H1 (cell line): ENCODE measurements at regions not wholly inside any gene's neighbourhood (a gene's known extent, or its start where the extent isn't known, plus 50 kb on each side); places are given as distances from the start of the nearest gene placed in this dataset.

ENCODE experiments used
- CTCF ChIA-PET: fragments of 300-600 bp; sonication (Branson Sonifier 250); formaldehyde crosslinking; loops from one replicate; lab custom pipeline; 2021; ENCODE audit not compliant: partially characterized antibody; lab: Charles Lee
- POLR2A ChIA-PET: fragments of 300-600 bp; sonication (Branson Sonifier 250); formaldehyde crosslinking; loops from one replicate; lab custom pipeline; 2021; ENCODE audit warnings: inconsistent platforms; ENCODE audit not compliant: partially characterized antibody; lab: Charles Lee
- DNase-seq, 2 experiments: peaks; one replicate each; pipeline versions ENCODE4 v3.0.0 to v3.0.0-alpha.2; 2010 to 2022; ENCODE audit warnings: low spot score in 2 of 2, low read depth in 1 of 2, mixed read lengths in 1 of 2
- FAIRE-seq: peaks from 2 replicates; lab custom pipeline; 2011; peaks lifted over from hg19 to GRCh38; lab: Jason Lieb, UNC
- H2AFZ ChIP-seq: 2 replicates; pipeline ENCODE4 v1.8.1; 2012; ENCODE audit warnings: low read length, inconsistent platforms
- H2AK5ac ChIP-seq: 2 replicates; pipeline ENCODE4 v1.6.1; 2013; ENCODE audit warnings: low read depth, low read length
- H2BK120ac ChIP-seq: replicated peaks from 2 replicates; pipeline ENCODE3; 2013; ENCODE audit warnings: low read depth, low read length, inconsistent platforms
- H2BK12ac ChIP-seq: 2 replicates; pipeline ENCODE4 v1.6.1; 2013; ENCODE audit warnings: low read depth, low read length
- H2BK15ac ChIP-seq: 2 replicates; pipeline ENCODE4 v1.6.1; 2013; ENCODE audit warnings: low read length
- H2BK20ac ChIP-seq: 2 replicates; pipeline ENCODE4 v1.6.1; 2013; ENCODE audit warnings: low read length
- H2BK5ac ChIP-seq: 2 replicates; pipeline ENCODE4 v1.6.1; 2013; ENCODE audit warnings: low read depth, low read length
- H3K14ac ChIP-seq: 2 replicates; pipeline ENCODE4 v1.6.1; 2013; ENCODE audit warnings: inconsistent platforms; ENCODE audit not compliant: insufficient read length
- H3K18ac ChIP-seq: 2 replicates; pipeline ENCODE4 v1.6.1; 2013; ENCODE audit warnings: low read length; ENCODE audit errors: extremely low read depth
- H3K23ac ChIP-seq: 2 replicates; pipeline ENCODE4 v1.6.1; 2013; ENCODE audit warnings: inconsistent platforms; ENCODE audit not compliant: insufficient read length
- H3K23me2 ChIP-seq: 2 replicates; pipeline ENCODE4 v1.6.1; 2013; ENCODE audit warnings: low read depth, low read length
- H3K27ac ChIP-seq: 2 replicates; pipeline ENCODE4 v1.6.1; 2011; ENCODE audit warnings: low read depth, low read length, inconsistent platforms
- H3K27me3 ChIP-seq, 4 experiments: replicated peaks in 1 of 4; 1 replicate in 1 of 4; 2 replicates in 3 of 4; pipeline versions ENCODE4 v1.6.1 to v1.8.1; 2011 to 2013; ENCODE audit warnings: low read length in 3 of 4, mild to moderate bottlenecking in 3 of 4, inconsistent platforms in 2 of 4, mixed read lengths in 2 of 4, moderate library complexity in 1 of 4; ENCODE audit not compliant: control insufficient read depth in 3 of 4, insufficient read depth in 3 of 4; ENCODE audit errors: extremely low read depth in 1 of 4
- H3K36me3 ChIP-seq, 4 experiments: 2 replicates each; pipeline versions ENCODE4 v1.6.1 to v1.8.1; 2011 to 2013; ENCODE audit warnings: mild to moderate bottlenecking in 4 of 4, low read length in 3 of 4, moderate library complexity in 2 of 4, control low read depth in 1 of 4, inconsistent platforms in 1 of 4; ENCODE audit not compliant: insufficient read depth in 4 of 4, control insufficient read depth in 2 of 4
- H3K4ac ChIP-seq: replicated peaks from 2 replicates; pipeline ENCODE3; 2013; ENCODE audit warnings: low read length, low read depth, mixed read lengths, inconsistent platforms; ENCODE audit not compliant: insufficient read length
- H3K4me1 ChIP-seq, 4 experiments: replicated peaks in 1 of 4; 1 replicate in 1 of 4; 2 replicates in 3 of 4; pipeline versions ENCODE4 v1.6.1 to v1.8.1; 2011 to 2013; ENCODE audit warnings: low read length in 3 of 4, inconsistent platforms in 2 of 4, mixed read lengths in 1 of 4; ENCODE audit not compliant: insufficient read depth in 4 of 4, control insufficient read depth in 3 of 4
- H3K4me2 ChIP-seq, 2 experiments: 2 replicates each; pipeline versions ENCODE4 v1.6.1 to v1.8.1; 2011 to 2013; ENCODE audit warnings: low read depth in 2 of 2, low read length in 2 of 2, control low read depth in 1 of 2, inconsistent platforms in 1 of 2, mild to moderate bottlenecking in 1 of 2; ENCODE audit not compliant: insufficient read depth in 1 of 2
- H3K4me3 ChIP-seq, 4 experiments: fragments of 200-600, 300-600 bp in 1 of 4; sonication (generic), shearing (Covaris generic), sonication (Bioruptor Twin) in 1 of 4; 2 replicates each; pipeline versions ENCODE4 v1.5.1 to v1.8.1; 2011 to 2016; ENCODE audit warnings: low read length in 4 of 4, low read depth in 3 of 4, control low read depth in 2 of 4, inconsistent platforms in 2 of 4, mild to moderate bottlenecking in 2 of 4, mixed read lengths in 1 of 4, moderate library complexity in 1 of 4; ENCODE audit not compliant: insufficient read depth in 2 of 4; ENCODE audit errors: extremely low read depth in 1 of 4
- H3K56ac ChIP-seq: replicated peaks from 2 replicates; pipeline ENCODE3; 2013; ENCODE audit warnings: low read depth, mild to moderate bottlenecking, mixed read lengths, low read length, inconsistent platforms; ENCODE audit not compliant: insufficient read length
- H3K79me1 ChIP-seq: 2 replicates; pipeline ENCODE4 v1.6.1; 2013; ENCODE audit warnings: low read depth, low read length, control low read depth
- H3K79me2 ChIP-seq, 2 experiments: 2 replicates each; pipeline versions ENCODE4 v1.6.1 to v1.8.1; 2012 to 2013; ENCODE audit warnings: low read length in 2 of 2, mild to moderate bottlenecking in 2 of 2, inconsistent platforms in 1 of 2; ENCODE audit not compliant: insufficient read depth in 2 of 2, control insufficient read depth in 1 of 2
- H3K9ac ChIP-seq, 4 experiments: replicated peaks in 1 of 4; 1 replicate in 1 of 4; 2 replicates in 3 of 4; pipeline versions ENCODE4 v1.6.1 to v1.8.1; 2011 to 2013; ENCODE audit warnings: low read depth in 3 of 4, low read length in 3 of 4, control low read depth in 2 of 4, mild to moderate bottlenecking in 2 of 4, moderate library complexity in 2 of 4, inconsistent platforms in 1 of 4; ENCODE audit errors: extremely low read depth in 1 of 4
- H3K9me3 ChIP-seq, 2 experiments: 2 replicates each; pipeline versions ENCODE4 v1.6.1 to v1.8.1; 2012 to 2013; ENCODE audit warnings: mild to moderate bottlenecking in 2 of 2, moderate library complexity in 2 of 2, control low read depth in 1 of 2, inconsistent platforms in 1 of 2, low read depth in 1 of 2, low read length in 1 of 2, mixed read lengths in 1 of 2; ENCODE audit not compliant: insufficient read depth in 2 of 2
- H4K20me1 ChIP-seq, 2 experiments: replicated peaks in 1 of 2; 2 replicates each; pipeline versions ENCODE3 to v1.8.1; 2011 to 2013; ENCODE audit warnings: inconsistent platforms in 2 of 2, low read length in 2 of 2, mild to moderate bottlenecking in 1 of 2; ENCODE audit not compliant: insufficient read depth in 2 of 2, control insufficient read depth in 1 of 2
- H4K5ac ChIP-seq: 2 replicates; pipeline ENCODE4 v1.6.1; 2013; ENCODE audit warnings: low read length, low read depth, mixed read lengths, inconsistent platforms; ENCODE audit not compliant: insufficient read length
- H4K8ac ChIP-seq: 2 replicates; pipeline ENCODE4 v1.8.0; 2013; ENCODE audit warnings: mild to moderate bottlenecking, moderate library complexity, low read length, inconsistent platforms; ENCODE audit not compliant: insufficient read depth; ENCODE audit errors: extremely low read depth
- H4K91ac ChIP-seq: replicated peaks from 2 replicates; pipeline ENCODE3; 2013; ENCODE audit warnings: low read length, mixed read lengths, inconsistent platforms; ENCODE audit not compliant: insufficient read length
- CBX5 ChIP-seq: fragments of 300-800, 300-1000 bp; sonication (generic); IDR thresholded peaks from 2 replicates; pipeline ENCODE4 v1.7.1; 2016; ENCODE audit warnings: antibody characterized with exemption, low read length, low read depth
- CTBP2 ChIP-seq: IDR thresholded peaks from 2 replicates; pipeline ENCODE4 v1.7.0; 2011; ENCODE audit warnings: borderline replicate concordance, mild to moderate bottlenecking, moderate library complexity, mixed read lengths, low read length; ENCODE audit not compliant: insufficient read depth, insufficient read length
- EGR1 ChIP-seq: IDR thresholded peaks from 2 replicates; pipeline ENCODE4 v1.6.1; 2011; ENCODE audit warnings: low read depth, low read length, borderline replicate concordance
- FOSL1 ChIP-seq: IDR thresholded peaks from 2 replicates; pipeline ENCODE4 v1.6.1; 2011; ENCODE audit warnings: mild to moderate bottlenecking, low read depth, low read length, moderate library complexity; ENCODE audit not compliant: insufficient read depth
- POLR2AphosphoS5 ChIP-seq: IDR thresholded peaks from 2 replicates; pipeline ENCODE4 v1.6.1; 2011; ENCODE audit warnings: low read depth, low read length
- RFX5 ChIP-seq: IDR thresholded peaks from 2 replicates; pipeline ENCODE4 v1.6.1; 2011; ENCODE audit warnings: low read depth, low read length, improper control_type of control experiment, borderline replicate concordance
- SAP30 ChIP-seq: fragments of 300-600 bp; sonication (generic); IDR thresholded peaks from 2 replicates; pipeline ENCODE4 v1.7.1; 2012; ENCODE audit warnings: low read length, moderate library complexity, mild to moderate bottlenecking, inconsistent platforms; ENCODE audit not compliant: insufficient read depth, insufficient replicate concordance
- SIRT6 ChIP-seq: IDR thresholded peaks from one replicate; pipeline ENCODE4 v1.7.1; 2012; ENCODE audit warnings: low read length, inconsistent platforms
- SUZ12 ChIP-seq: fragments of 200-600 bp; sonication (generic); IDR thresholded peaks from 2 replicates; pipeline ENCODE4 v1.6.1; 2012; ENCODE audit warnings: mild to moderate bottlenecking, inconsistent platforms, low read length, moderate library complexity, mixed read lengths
- YY1 ChIP-seq: IDR thresholded peaks from 2 replicates; pipeline ENCODE4 v1.6.1; 2011; ENCODE audit warnings: low read depth, mild to moderate bottlenecking, low read length
- ZNF274 ChIP-seq: IDR thresholded peaks from 2 replicates; pipeline ENCODE4 v1.7.0; 2012; ENCODE audit warnings: low read length, borderline replicate concordance; ENCODE audit errors: extremely low read depth
- WGBS, 2 experiments: shearing (Covaris generic) in 1 of 2; methylation state at CpG; one replicate each; pipeline versions ENCODE4 v1.1.6 to v1.1.7; 2013 to 2015; ENCODE audit warnings: low lambda C conversion rate in 2 of 2, mixed read lengths in 2 of 2, inconsistent platforms in 1 of 2, low coverage in 1 of 2, missing lambda C conversion rate in 1 of 2; ENCODE audit not compliant: insufficient replicate concordance in 2 of 2, insufficient coverage in 1 of 2, insufficient read length in 1 of 2; ENCODE audit errors: extremely low coverage in 1 of 2, missing lambda C conversion rate in 1 of 2; 5-methylcytosine and 5-hydroxymethylcytosine counted together

- Histone ChIP-seq H3K4me2 (no peak overlapping the region), H2AFZ (no peak overlapping the region), H3K23ac (no peak overlapping the region), H3K9me3 (no peaks in the 10 kb centered on the region), H3K27me3 (no peaks in the 10 kb centered on the region), H3K36me3 (no peaks in the 10 kb centered on the region), H3K27ac (no peak overlapping the region), H2BK120ac (no peak overlapping the region), H2BK12ac (no peak overlapping the region), H4K8ac (no peak overlapping the region), H3K9ac (no peak overlapping the region), H4K91ac (no peak overlapping the region), H3K4me1 (peaks cover 0 to 4% (median 2%) of the 10 kb centered on the region in 4 experiments; a peak in 2 of 7 replicates), H2BK20ac (no peak overlapping the region), H3K4ac (no peak overlapping the region), H4K5ac (no peak overlapping the region), H3K79me2 (no peaks in the 10 kb centered on the region), H3K18ac (no peak overlapping the region), H3K79me1 (no peaks in the 10 kb centered on the region), H2BK5ac (no peak overlapping the region), H2AK5ac (no peak overlapping the region), H2BK15ac (no peak overlapping the region), H3K56ac (no peak overlapping the region), H3K4me3 (no peak overlapping the region), H4K20me1 (no peaks in the 10 kb centered on the region), H3K23me2 (no peaks in the 10 kb centered on the region), H3K14ac (no peak overlapping the region)
- ChIA-PET POLR2A (no interaction called here), CTCF (interaction anchor here (0.6 to 2.5 kb wide), 9 partner anchors 9 to 564 kb away, joined by 3 to 13 read pairs (median 3); no protein-coding TSS in a partner anchor)
- DNase-seq (no peak), FAIRE-seq (no peak)
- 93% methylated on average over 2 of the region's 2 CpGs; no CpG with 5 or more reads in 1 of the 2 experiments for WGBS, 2 experiments
- TF ChIP-seq ZNF274 (no peak), FOSL1 (no peak), SIRT6 (no peak), CBX5 (no peak), POLR2AphosphoS5 (no peak), SUZ12 (no peak), CTBP2 (no peak), EGR1 (no peak), SAP30 (no peak), RFX5 (no peak), YY1 (no peak)
These were observed 666.8 kb downstream of the PCDH18 start for GRCh38 chr4:136865526-136865925.
